IPS-15b (cell line): ENCODE measurements at regions not wholly inside any gene's neighbourhood (a gene's known extent, or its start where the extent isn't known, plus 50 kb on each side); places are given as distances from the start of the nearest gene placed in this dataset.

Source experiments
- H3K27me3 ChIP-seq: one replicate; pipeline ENCODE4 v1.6.1; 2013; ENCODE audit warnings: low read length; ENCODE audit not compliant: control insufficient read depth, insufficient read depth
- H3K36me3 ChIP-seq: one replicate; pipeline ENCODE4 v1.6.1; 2013; ENCODE audit warnings: low read length; ENCODE audit not compliant: control insufficient read depth, insufficient read depth
- H3K4me1 ChIP-seq: one replicate; pipeline ENCODE4 v1.6.1; 2013; ENCODE audit warnings: mild to moderate bottlenecking, low read length; ENCODE audit not compliant: control insufficient read depth, insufficient read depth
- H3K4me3 ChIP-seq: one replicate; pipeline ENCODE4 v1.5.1; 2013; ENCODE audit warnings: low read depth, low read length
- H3K9ac ChIP-seq: one replicate; pipeline ENCODE4 v1.6.1; 2013; ENCODE audit warnings: low read depth, mild to moderate bottlenecking, low read length
- H3K9me3 ChIP-seq: one replicate; pipeline ENCODE4 v1.6.1; 2013; ENCODE audit warnings: mild to moderate bottlenecking, low read length; ENCODE audit not compliant: control insufficient read depth, insufficient read depth

GRCh38 chr14:22513066-22513812 lies 75.8 kb downstream of the DAD1 start:
- H3K36me3 ChIP-seq, result no peaks in the 10 kb centered on the region
- H3K9me3 ChIP-seq, result no peaks in the 10 kb centered on the region
- H3K4me3 ChIP-seq, result no peak overlapping the region
- peaks cover 8% of the 10 kb centered on the region for H3K4me1 ChIP-seq
- H3K9ac ChIP-seq, result no peak overlapping the region
- no peaks in the 10 kb centered on the region for H3K27me3 ChIP-seq

GRCh38 chr14:22512106-22512814 lies 76.8 kb downstream of the DAD1 start:
- Histone ChIP-seq H3K4me3 (no peak overlapping the region), H3K27me3 (no peaks in the 10 kb centered on the region), H3K36me3 (no peaks in the 10 kb centered on the region), H3K9ac (no peak overlapping the region), H3K4me1 (peaks cover 8% of the 10 kb centered on the region), H3K9me3 (no peaks in the 10 kb centered on the region)

- Histone ChIP-seq H3K27me3 (no peaks in the 10 kb centered on the region), H3K9me3 (no peaks in the 10 kb centered on the region), H3K4me1 (peaks cover 8% of the 10 kb centered on the region), H3K36me3 (no peaks in the 10 kb centered on the region), H3K4me3 (no peak overlapping the region), H3K9ac (no peak overlapping the region)
Observed at GRCh38 chr14:22510527-22511110, 78.4 kb downstream of the DAD1 start.

- H3K9ac ChIP-seq, result no peak overlapping the region
- H3K4me1 ChIP-seq, result peaks cover 8% of the 10 kb centered on the region
- no peak overlapping the region for H3K4me3 ChIP-seq
- no peaks in the 10 kb centered on the region for H3K36me3 ChIP-seq
- no peaks in the 10 kb centered on the region for H3K27me3 ChIP-seq
- H3K9me3 ChIP-seq, result no peaks in the 10 kb centered on the region
Observed at GRCh38 chr14:22509751-22510300, 79.2 kb downstream of the DAD1 start.

- Histone ChIP-seq H3K36me3 (no peaks in the 10 kb centered on the region), H3K4me1 (peaks cover 8% of the 10 kb centered on the region), H3K9ac (no peak overlapping the region), H3K27me3 (no peaks in the 10 kb centered on the region), H3K4me3 (no peak overlapping the region), H3K9me3 (no peaks in the 10 kb centered on the region)
Observed at GRCh38 chr14:22509036-22509709, 79.9 kb downstream of the DAD1 start.

GRCh38 chr14:22508662-22509035 lies 80.4 kb downstream of the DAD1 start:
- Histone ChIP-seq H3K4me1 (peaks cover 8% of the 10 kb centered on the region), H3K9ac (no peak overlapping the region), H3K4me3 (no peak overlapping the region), H3K9me3 (no peaks in the 10 kb centered on the region), H3K36me3 (no peaks in the 10 kb centered on the region), H3K27me3 (no peaks in the 10 kb centered on the region)

GRCh38 chr14:22508150-22508457 lies 80.9 kb downstream of the DAD1 start:
- Histone ChIP-seq H3K4me3 (no peak overlapping the region), H3K9me3 (no peaks in the 10 kb centered on the region), H3K9ac (no peak overlapping the region), H3K36me3 (no peaks in the 10 kb centered on the region), H3K4me1 (peaks cover 8% of the 10 kb centered on the region), H3K27me3 (no peaks in the 10 kb centered on the region)

- no peak overlapping the region for H3K9ac ChIP-seq
- H3K27me3 ChIP-seq, result no peaks in the 10 kb centered on the region
- no peaks in the 10 kb centered on the region for H3K36me3 ChIP-seq
- no peaks in the 10 kb centered on the region for H3K9me3 ChIP-seq
- H3K4me1 ChIP-seq, result peaks cover 8% of the 10 kb centered on the region
- no peak overlapping the region for H3K4me3 ChIP-seq
Observed at GRCh38 chr14:22506778-22507351, 82.2 kb downstream of the DAD1 start.

- H3K36me3 ChIP-seq, result no peaks in the 10 kb centered on the region
- no peaks in the 10 kb centered on the region for H3K27me3 ChIP-seq
- H3K4me1 ChIP-seq, result peaks cover 8% of the 10 kb centered on the region
- H3K9me3 ChIP-seq, result no peaks in the 10 kb centered on the region
- no peak overlapping the region for H3K9ac ChIP-seq
- H3K4me3 ChIP-seq, result no peak overlapping the region
Observed at GRCh38 chr14:22506378-22506710, 82.7 kb downstream of the DAD1 start.

GRCh38 chr14:22505697-22506377 lies 83.2 kb downstream of the DAD1 start:
- Histone ChIP-seq H3K27me3 (no peaks in the 10 kb centered on the region), H3K9me3 (no peaks in the 10 kb centered on the region), H3K9ac (no peak overlapping the region), H3K36me3 (no peaks in the 10 kb centered on the region), H3K4me1 (peaks cover 8% of the 10 kb centered on the region), H3K4me3 (no peak overlapping the region)

- no peaks in the 10 kb centered on the region for H3K27me3 ChIP-seq
- peaks cover 5% of the 10 kb centered on the region for H3K4me1 ChIP-seq
- no peaks in the 10 kb centered on the region for H3K36me3 ChIP-seq
- no peak overlapping the region for H3K9ac ChIP-seq
- no peaks in the 10 kb centered on the region for H3K9me3 ChIP-seq
- no peak overlapping the region for H3K4me3 ChIP-seq
Observed at GRCh38 chr14:22505309-22505696, 83.7 kb downstream of the DAD1 start.
